ENCODE measurements at regions not wholly inside any gene's neighbourhood (a gene's known extent, or its start where the extent isn't known, plus 50 kb on each side); places are given as distances from the start of the nearest gene placed in this dataset.

DNA sequence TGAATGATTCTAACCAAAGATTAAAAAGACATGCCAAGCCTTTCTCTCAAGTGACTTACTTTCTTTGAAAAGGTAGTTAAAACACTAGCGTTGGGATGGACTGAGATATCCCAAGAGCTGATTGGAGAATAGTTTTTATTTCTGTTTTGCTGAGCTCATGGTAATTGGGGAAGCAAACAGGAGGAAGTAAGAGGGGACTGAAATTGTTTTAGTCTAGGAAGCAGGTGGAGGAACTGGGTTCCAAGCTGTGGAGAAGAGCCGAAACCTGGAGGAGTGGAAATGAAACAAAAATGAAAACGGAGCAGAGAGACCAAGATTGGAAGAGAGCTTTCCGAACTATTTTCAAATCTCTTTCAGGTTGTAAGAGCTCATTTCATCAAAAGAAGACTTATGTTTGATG, 59.9 kb upstream of the TENT5A start:
- H2AFZ ChIP-seq (ENCODE audit: low read length) = no peak overlapping the region
- no peak overlapping the region for H3K23ac ChIP-seq (ENCODE audit: insufficient read length)
- no peaks in the 10 kb centered on the region for H3K4me1 ChIP-seq (replicated peaks in 1 of 4; ENCODE audit: control insufficient read depth in 3 of 4, insufficient read depth in 4 of 4, low read length in 3 of 4)
- H2BK120ac ChIP-seq (replicated peaks; ENCODE audit: low read depth, low read length) = no peak overlapping the region
- POLR2A ChIA-PET (ENCODE audit: partially characterized antibody) = no interaction called here
- H3K14ac ChIP-seq (ENCODE audit: insufficient read length) = no peak overlapping the region
- no peaks in the 10 kb centered on the region for H4K20me1 ChIP-seq (replicated peaks in 1 of 2; ENCODE audit: control insufficient read depth in 1 of 2, insufficient read depth in 2 of 2, low read length in 2 of 2)
- H2BK15ac ChIP-seq (ENCODE audit: low read length) = no peak overlapping the region
- H3K36me3 ChIP-seq (ENCODE audit: control insufficient read depth in 2 of 4, insufficient read depth in 4 of 4, low read length in 3 of 4) = no peaks in the 10 kb centered on the region
- WGBS, 2 experiments (ENCODE audit: extremely low coverage in 1 of 2, insufficient coverage in 1 of 2, insufficient read length in 1 of 2, insufficient replicate concordance in 2 of 2, low coverage in 1 of 2, low lambda C conversion rate in 2 of 2, missing lambda C conversion rate in 1 of 2) = 91% methylated on average over 4 of the region's 4 CpGs; no CpG with 5 or more reads in 1 of the 2 experiments
- H2BK5ac ChIP-seq (ENCODE audit: low read depth, low read length) = no peak overlapping the region
- H3K27ac ChIP-seq (ENCODE audit: low read depth, low read length) = no peak overlapping the region
- no peak overlapping the region for H2BK20ac ChIP-seq (ENCODE audit: low read length)
- H3K18ac ChIP-seq (ENCODE audit: extremely low read depth, low read length) = no peak overlapping the region
- no peak for DNase-seq (ENCODE audit: low read depth in 1 of 2, low spot score in 2 of 2)
- no peaks in the 10 kb centered on the region for H3K27me3 ChIP-seq (replicated peaks in 1 of 4; ENCODE audit: control insufficient read depth in 3 of 4, extremely low read depth in 1 of 4, insufficient read depth in 3 of 4, low read length in 3 of 4)
- H3K9me3 ChIP-seq (ENCODE audit: insufficient read depth in 2 of 2, low read depth in 1 of 2, low read length in 1 of 2) = no peaks in the 10 kb centered on the region
- no peak overlapping the region for H3K9ac ChIP-seq (replicated peaks in 1 of 4; ENCODE audit: extremely low read depth in 1 of 4, low read depth in 3 of 4, low read length in 3 of 4)
- no peak overlapping the region for H4K5ac ChIP-seq (ENCODE audit: insufficient read length, low read depth, low read length)
- H2AK5ac ChIP-seq (ENCODE audit: low read depth, low read length) = no peak overlapping the region
- no peak overlapping the region for H4K8ac ChIP-seq (ENCODE audit: extremely low read depth, insufficient read depth, low read length)
- no peak overlapping the region for H3K4me2 ChIP-seq (ENCODE audit: insufficient read depth in 1 of 2, low read depth in 2 of 2, low read length in 2 of 2)
- H3K56ac ChIP-seq (replicated peaks; ENCODE audit: insufficient read length, low read depth, low read length) = no peak overlapping the region
- no peak overlapping the region for H4K91ac ChIP-seq (replicated peaks; ENCODE audit: insufficient read length, low read length)
- H3K4ac ChIP-seq (replicated peaks; ENCODE audit: insufficient read length, low read depth, low read length) = no peak overlapping the region
- H3K79me1 ChIP-seq (ENCODE audit: low read depth, low read length) = no peaks in the 10 kb centered on the region
- H3K4me3 ChIP-seq (ENCODE audit: extremely low read depth in 1 of 4, insufficient read depth in 2 of 4, low read depth in 3 of 4, low read length in 4 of 4) = no peak overlapping the region
- CTCF ChIA-PET (ENCODE audit: partially characterized antibody) = no interaction called here
- H3K79me2 ChIP-seq (ENCODE audit: control insufficient read depth in 1 of 2, insufficient read depth in 2 of 2, low read length in 2 of 2) = no peaks in the 10 kb centered on the region
- H3K23me2 ChIP-seq (ENCODE audit: low read depth, low read length) = no peaks in the 10 kb centered on the region
- TF ChIP-seq RBBP5 (IDR thresholded peaks at IDR 0.05; ENCODE audit: borderline replicate concordance, low read depth, low read length) (no peak), GTF2F1 (IDR thresholded peaks at IDR 0.05; ENCODE audit: borderline replicate concordance, low read depth, low read length) (no peak)
- no peak overlapping the region for H2BK12ac ChIP-seq (ENCODE audit: low read depth, low read length)
- no peak for FAIRE-seq

Data from H1 (cell line).